NT2/D1 (cell line): ENCODE measurements at regions not wholly inside any gene's neighbourhood (a gene's known extent, or its start where the extent isn't known, plus 50 kb on each side); places are given as distances from the start of the nearest gene placed in this dataset.

Experiments used
- DNase-seq: peaks from one replicate; pipeline ENCODE4 v3.0.0-alpha.2; 2011; ENCODE audit warnings: low read depth, low spot score
- H3K27me3 ChIP-seq: 2 replicates; pipeline ENCODE4 v1.6.0; 2011; ENCODE audit warnings: mild to moderate bottlenecking; ENCODE audit not compliant: insufficient read length, insufficient read depth
- H3K36me3 ChIP-seq: 2 replicates; pipeline ENCODE4 v1.6.1; 2011; ENCODE audit warnings: mild to moderate bottlenecking, low read length, mixed read lengths; ENCODE audit not compliant: insufficient read depth, insufficient read length
- H3K4me1 ChIP-seq: 2 replicates; pipeline ENCODE4 v1.5.1; 2011; ENCODE audit not compliant: insufficient read depth, insufficient read length
- H3K4me3 ChIP-seq: 2 replicates; pipeline ENCODE4 v1.5.1; 2011; ENCODE audit warnings: low read depth; ENCODE audit not compliant: insufficient read length
- H3K9ac ChIP-seq: 2 replicates; pipeline ENCODE4 v1.6.0; 2011; ENCODE audit warnings: low read depth; ENCODE audit not compliant: insufficient read length
- H3K9me3 ChIP-seq: 2 replicates; pipeline ENCODE4 v1.5.1; 2011; ENCODE audit warnings: mild to moderate bottlenecking, low read length; ENCODE audit not compliant: insufficient read depth
- SUZ12 ChIP-seq: IDR thresholded peaks from 2 replicates; pipeline ENCODE4 v1.6.1; 2011; ENCODE audit not compliant: insufficient read length, insufficient read depth; ENCODE audit errors: extremely low read depth
- YY1 ChIP-seq: IDR thresholded peaks from 2 replicates; pipeline ENCODE4 v1.6.1; 2011; ENCODE audit not compliant: insufficient read length, insufficient read depth
- ZNF274 ChIP-seq: IDR thresholded peaks from 2 replicates; pipeline ENCODE4 v1.6.1; 2011; ENCODE audit warnings: mild to moderate bottlenecking, low read depth, low read length

GRCh38 chr22:49412236-49412635 is 415.4 kb downstream of the BRD1 start:
- Histone ChIP-seq H3K36me3 (no peaks in the 10 kb centered on the region), H3K4me1 (peaks cover 3% of the 10 kb centered on the region), H3K4me3 (no peak overlapping the region), H3K9ac (no peak overlapping the region), H3K9me3 (no peaks in the 10 kb centered on the region), H3K27me3 (no peaks in the 10 kb centered on the region)
- no peak for DNase-seq
- no peak for TF ChIP-seq YY1

GRCh38 chr22:49411236-49411635 is 416.4 kb downstream of the BRD1 start:
- Histone ChIP-seq H3K4me1 (peaks cover 3% of the 10 kb centered on the region), H3K9ac (no peak overlapping the region), H3K9me3 (no peaks in the 10 kb centered on the region), H3K36me3 (no peaks in the 10 kb centered on the region), H3K27me3 (no peaks in the 10 kb centered on the region), H3K4me3 (no peak overlapping the region)
- DNase-seq: no peak
- TF ChIP-seq YY1 (no peak), ZNF274 (no peak)

DNA sequence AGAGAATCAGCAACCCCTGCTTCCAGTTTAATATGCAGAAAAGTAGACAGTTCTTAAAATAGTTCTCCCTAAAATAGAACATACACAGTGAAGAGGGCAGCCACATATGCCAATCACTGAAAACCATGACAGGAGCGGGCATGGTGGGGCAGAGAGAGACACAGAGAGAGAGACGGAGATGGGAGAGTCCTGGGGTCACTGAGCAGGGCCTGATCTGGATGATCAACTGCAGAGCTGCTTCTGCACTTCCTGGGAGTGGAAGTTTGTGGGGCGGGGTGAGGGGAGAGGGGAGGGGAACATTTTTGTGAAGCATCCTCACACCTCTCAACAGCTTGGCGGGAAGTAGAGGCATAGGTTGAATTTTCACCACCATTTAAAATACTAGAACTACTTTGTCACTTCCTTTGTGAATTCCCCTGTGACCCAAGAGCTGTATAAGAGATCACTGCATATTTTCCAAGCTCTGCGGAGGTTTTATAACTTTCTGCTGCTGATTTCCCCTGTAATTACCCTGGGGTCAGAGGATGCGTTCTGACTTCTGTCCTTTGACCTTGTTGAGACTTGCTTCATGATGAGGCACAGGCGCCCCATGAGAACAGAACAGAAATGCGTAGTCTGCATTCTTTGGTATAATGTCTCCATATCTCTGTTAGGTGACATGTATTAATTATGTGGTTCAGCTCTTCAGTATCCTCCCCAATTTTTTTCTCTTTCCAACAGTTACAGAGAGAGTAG is 419.4 kb downstream of the BRD1 start:
- Histone ChIP-seq H3K9ac (no peak overlapping the region), H3K27me3 (no peaks in the 10 kb centered on the region), H3K4me1 (peaks cover 2% of the 10 kb centered on the region), H3K4me3 (no peak overlapping the region), H3K9me3 (no peaks in the 10 kb centered on the region), H3K36me3 (no peaks in the 10 kb centered on the region)
- DNase-seq: no peak
- TF ChIP-seq SUZ12 (no peak), YY1 (no peak), ZNF274 (no peak)

DNA sequence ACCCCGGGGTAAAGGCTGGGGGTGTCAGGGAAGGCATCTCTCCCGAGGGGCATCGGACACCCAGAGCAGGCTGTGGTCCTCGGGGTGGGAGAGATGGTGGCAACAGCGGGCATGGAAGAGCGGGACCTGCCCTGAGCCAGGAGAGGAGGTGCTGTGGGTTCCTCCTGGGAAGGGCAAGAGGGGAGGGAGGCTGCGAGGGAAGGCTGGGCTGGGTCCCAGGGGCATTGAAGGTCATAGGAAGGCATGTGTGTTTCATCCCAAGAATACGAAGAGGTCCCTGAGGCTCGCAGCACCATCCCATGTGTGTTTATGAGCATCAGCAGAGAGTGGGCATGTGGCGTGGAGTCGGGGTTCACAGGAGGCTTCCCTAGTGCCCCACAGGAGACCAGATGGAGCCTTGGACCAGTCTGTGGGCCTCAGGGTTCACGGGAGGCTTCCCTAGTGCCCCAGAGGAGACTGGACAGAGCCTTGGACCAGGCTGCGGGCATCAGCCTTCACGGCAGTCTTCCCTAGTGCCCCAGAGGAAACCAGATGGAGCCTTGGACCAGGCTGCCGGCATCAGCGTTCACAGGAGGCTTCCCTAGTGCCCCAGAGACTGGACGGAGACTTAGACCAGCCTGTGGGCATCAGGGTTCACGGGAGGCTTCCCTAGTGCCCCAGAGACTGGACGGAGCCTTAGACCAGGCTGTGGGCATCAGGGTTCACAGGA is 420.6 kb downstream of the BRD1 start:
- TF ChIP-seq YY1 (no peak), ZNF274 (no peak), SUZ12 (no peak)
- Histone ChIP-seq H3K4me3 (no peak overlapping the region), H3K27me3 (no peaks in the 10 kb centered on the region), H3K9ac (no peak overlapping the region), H3K9me3 (no peaks in the 10 kb centered on the region; the same call in 1 of the 2 replicates), H3K4me1 (peaks cover 2% of the 10 kb centered on the region), H3K36me3 (no peaks in the 10 kb centered on the region)
- no peak for DNase-seq

DNA sequence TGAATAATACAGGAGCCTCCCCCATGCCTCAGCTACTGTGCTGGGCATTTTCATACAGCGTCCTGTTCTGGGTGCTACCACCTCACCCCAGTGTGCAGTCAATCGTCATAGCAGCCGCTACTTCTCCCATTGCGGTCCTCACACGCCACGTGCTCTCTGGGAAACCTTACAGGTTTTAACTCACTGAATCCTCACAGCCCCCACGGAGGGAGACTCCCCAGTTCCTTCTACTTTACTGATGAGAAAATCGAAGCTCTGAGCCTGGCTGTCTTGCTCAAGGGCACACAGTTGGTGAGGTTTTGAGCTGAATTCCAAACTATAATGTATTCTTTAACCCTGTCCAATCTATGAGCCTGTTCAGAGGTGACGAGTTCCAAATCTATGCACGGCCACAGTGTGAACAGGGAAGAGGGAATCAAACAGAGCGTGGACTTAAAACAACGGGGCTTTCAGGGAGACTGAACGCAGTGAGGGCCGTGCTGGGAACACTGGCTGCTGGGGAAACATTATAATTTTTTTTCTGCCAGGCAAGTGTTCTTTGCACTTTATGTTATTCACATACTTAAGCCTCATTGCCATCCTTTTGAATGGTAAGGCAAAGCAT is 421.5 kb downstream of the BRD1 start:
- no peak for TF ChIP-seq ZNF274
- no peak for TF ChIP-seq SUZ12
- no peak for TF ChIP-seq YY1
- H3K36me3 ChIP-seq: no peaks in the 10 kb centered on the region
- no peak overlapping the region for H3K4me3 ChIP-seq
- no peaks in the 10 kb centered on the region; the same call in 1 of the 2 replicates for H3K9me3 ChIP-seq
- H3K4me1 ChIP-seq: peaks cover 2% of the 10 kb centered on the region
- DNase-seq: no peak
- H3K27me3 ChIP-seq: no peaks in the 10 kb centered on the region
- no peak overlapping the region for H3K9ac ChIP-seq

DNA sequence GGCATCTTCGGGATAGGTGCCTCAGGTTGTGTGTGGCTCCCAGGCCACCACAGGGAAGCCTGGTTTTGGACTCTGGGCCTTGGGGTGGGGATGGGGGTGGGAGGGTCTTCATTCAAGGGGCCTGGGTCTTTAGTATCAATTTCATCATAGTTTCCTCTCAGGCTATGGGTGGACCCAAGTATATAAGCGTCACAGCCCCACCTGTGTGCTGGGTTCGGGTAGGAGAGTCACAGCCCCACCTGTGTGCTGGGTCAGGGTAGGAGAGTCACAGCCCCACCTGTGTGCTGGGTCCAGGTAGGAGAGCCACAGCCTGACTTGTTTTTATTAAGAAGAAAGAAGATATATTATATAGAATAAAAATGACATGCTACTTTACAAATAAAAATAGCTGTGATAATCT is 422.1 kb downstream of the BRD1 start:
- no peak overlapping the region for H3K4me3 ChIP-seq
- no peaks in the 10 kb centered on the region for H3K27me3 ChIP-seq
- TF ChIP-seq ZNF274 (no peak), SUZ12 (no peak), YY1 (no peak)
- H3K9me3 ChIP-seq: no peaks in the 10 kb centered on the region; the same call in 1 of the 2 replicates
- H3K36me3 ChIP-seq: no peaks in the 10 kb centered on the region
- peaks cover 2% of the 10 kb centered on the region for H3K4me1 ChIP-seq
- DNase-seq: no peak
- H3K9ac ChIP-seq: no peak overlapping the region

DNA sequence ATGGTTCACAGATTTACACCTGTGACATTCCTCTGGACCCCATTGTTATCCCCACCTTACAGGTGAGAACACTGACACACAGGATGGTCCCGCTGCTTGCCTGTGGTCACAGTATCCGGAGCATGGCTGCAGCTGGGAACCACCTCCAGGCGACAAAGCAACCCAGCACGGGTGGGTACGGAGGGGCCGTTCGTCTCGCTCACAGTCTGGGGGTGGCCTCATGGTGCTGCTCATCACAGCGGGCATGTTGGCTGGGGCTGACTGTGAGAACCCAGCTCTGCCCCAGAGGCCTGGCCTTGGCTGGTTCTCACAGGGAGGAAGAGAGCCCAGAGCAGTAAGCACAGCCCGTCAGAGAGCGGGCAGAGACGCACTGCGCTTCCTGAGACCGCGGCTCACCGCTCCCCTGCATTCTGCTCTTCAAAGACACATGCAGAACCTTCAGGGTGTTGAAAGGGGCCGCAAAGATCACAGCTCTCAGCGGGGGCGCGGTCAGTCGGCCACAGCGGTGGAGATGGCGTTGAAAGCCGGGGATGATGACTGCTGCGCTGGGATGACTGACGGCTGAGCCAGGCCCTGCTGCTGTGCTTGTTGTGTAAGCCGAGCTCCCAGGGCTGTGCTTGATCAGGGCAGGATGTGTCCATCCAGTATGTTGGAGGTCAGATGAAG is 423.0 kb downstream of the BRD1 start:
- no peak for DNase-seq

More for the DNA sequence above, 423.0 kb downstream of the BRD1 start:
- no peak overlapping the region for H3K4me3 ChIP-seq
- H3K9me3 ChIP-seq: no peaks in the 10 kb centered on the region; the same call in 1 of the 2 replicates
- H3K36me3 ChIP-seq: no peaks in the 10 kb centered on the region
- no peak for TF ChIP-seq YY1
- no peak for TF ChIP-seq SUZ12
- no peak for TF ChIP-seq ZNF274
- peak overlapping the region; percentile 21 for H3K9ac ChIP-seq
- peaks cover 2% of the 10 kb centered on the region for H3K4me1 ChIP-seq
- no peaks in the 10 kb centered on the region for H3K27me3 ChIP-seq
